ENCODE measurements at regions not wholly inside any gene's neighbourhood (a gene's known extent, or its start where the extent isn't known, plus 50 kb on each side); places are given as distances from the start of the nearest gene placed in this dataset.

DNA sequence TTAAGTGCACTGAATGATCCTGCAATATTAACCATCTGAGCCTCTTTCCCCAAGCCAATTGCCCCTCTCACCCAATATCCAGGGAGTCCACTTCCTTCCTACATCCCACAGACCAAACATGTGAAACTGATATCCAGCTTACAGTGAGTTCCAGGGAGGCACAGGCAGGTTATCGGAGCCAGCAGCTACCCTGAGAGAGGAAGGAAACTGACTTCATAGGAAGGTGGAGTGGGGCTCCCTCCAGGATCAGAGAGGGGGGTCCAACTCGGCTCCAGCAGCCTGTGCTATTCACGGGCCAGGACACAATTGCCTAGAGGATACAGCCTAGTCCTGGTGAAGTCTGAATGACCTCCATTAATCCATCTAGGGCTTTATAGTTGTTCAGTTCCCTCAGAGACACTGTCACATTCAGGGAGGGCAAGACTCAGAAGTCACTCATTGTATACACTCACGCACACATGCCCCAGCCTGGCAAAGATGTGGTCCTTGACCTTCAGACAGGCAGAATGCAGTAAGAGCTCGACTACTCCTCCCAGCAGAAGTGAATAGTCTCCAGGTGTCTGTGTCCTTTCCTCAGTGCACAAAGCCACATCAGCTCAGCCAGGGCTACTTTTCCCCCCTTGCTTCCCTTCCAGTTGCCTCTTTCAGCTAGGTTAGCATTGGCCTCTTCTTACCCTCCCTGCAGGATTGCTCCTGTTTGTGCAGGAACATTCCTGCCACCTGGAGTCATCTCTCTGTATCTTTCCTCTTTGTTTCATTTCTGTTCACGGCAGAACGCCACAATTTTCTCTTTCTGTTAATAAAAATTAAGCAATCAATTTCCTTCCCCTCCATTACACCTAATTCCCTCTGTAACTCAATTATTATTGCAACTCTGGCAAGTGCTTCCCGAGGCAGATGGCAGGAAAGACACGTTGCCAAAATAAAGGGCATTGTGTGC lies 501.7 kb downstream of the ARHGEF28 start (continued):
- TF ChIP-seq, protein P1, sequence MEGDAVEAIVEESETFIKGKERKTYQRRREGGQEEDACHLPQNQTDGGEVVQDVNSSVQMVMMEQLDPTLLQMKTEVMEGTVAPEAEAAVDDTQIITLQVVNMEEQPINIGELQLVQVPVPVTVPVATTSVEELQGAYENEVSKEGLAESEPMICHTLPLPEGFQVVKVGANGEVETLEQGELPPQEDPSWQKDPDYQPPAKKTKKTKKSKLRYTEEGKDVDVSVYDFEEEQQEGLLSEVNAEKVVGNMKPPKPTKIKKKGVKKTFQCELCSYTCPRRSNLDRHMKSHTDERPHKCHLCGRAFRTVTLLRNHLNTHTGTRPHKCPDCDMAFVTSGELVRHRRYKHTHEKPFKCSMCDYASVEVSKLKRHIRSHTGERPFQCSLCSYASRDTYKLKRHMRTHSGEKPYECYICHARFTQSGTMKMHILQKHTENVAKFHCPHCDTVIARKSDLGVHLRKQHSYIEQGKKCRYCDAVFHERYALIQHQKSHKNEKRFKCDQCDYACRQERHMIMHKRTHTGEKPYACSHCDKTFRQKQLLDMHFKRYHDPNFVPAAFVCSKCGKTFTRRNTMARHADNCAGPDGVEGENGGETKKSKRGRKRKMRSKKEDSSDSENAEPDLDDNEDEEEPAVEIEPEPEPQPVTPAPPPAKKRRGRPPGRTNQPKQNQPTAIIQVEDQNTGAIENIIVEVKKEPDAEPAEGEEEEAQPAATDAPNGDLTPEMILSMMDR (IDR thresholded peaks at IDR 0.05; ENCODE audit: control extremely low read depth in 1 of 3, insufficient read depth in 1 of 3, low read depth in 1 of 3, low read length in 3 of 3): peak in 1 of 3 experiments; percentile 22; a peak in 2 of 4 replicates
- no peak for TF ChIP-seq NRF1 (IDR thresholded peaks at IDR 0.05; ENCODE audit: low read depth, low read length)
- no peak for TF ChIP-seq GABPA (IDR thresholded peaks at IDR 0.05; ENCODE audit: borderline replicate concordance, insufficient read depth, low read length)
- no peak for TF ChIP-seq RBBP5 (IDR thresholded peaks at IDR 0.05; ENCODE audit: borderline replicate concordance, low read depth, low read length)
- no peak for TF ChIP-seq SP4 (IDR thresholded peaks at IDR 0.05; ENCODE audit: low read length)
- no peak for TF ChIP-seq EZH2 (IDR thresholded peaks at IDR 0.05; ENCODE audit: low read depth, low read length, severe bottlenecking)
- TF ChIP-seq, protein P2, sequence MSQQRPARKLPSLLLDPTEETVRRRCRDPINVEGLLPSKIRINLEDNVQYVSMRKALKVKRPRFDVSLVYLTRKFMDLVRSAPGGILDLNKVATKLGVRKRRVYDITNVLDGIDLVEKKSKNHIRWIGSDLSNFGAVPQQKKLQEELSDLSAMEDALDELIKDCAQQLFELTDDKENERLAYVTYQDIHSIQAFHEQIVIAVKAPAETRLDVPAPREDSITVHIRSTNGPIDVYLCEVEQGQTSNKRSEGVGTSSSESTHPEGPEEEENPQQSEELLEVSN (IDR thresholded peaks at IDR 0.05): no peak
- no peak for TF ChIP-seq RFX5 (IDR thresholded peaks at IDR 0.05; ENCODE audit: borderline replicate concordance, low read depth, low read length)
- no peak for TF ChIP-seq JUN (IDR thresholded peaks at IDR 0.05; ENCODE audit: low read depth, low read length)
- TF ChIP-seq CTBP2 (IDR thresholded peaks at IDR 0.05; ENCODE audit: borderline replicate concordance, insufficient read depth, insufficient read length, low read length): no peak
- peak in 1 of 2 experiments; percentile 50; a peak in 2 of 4 replicates for TF ChIP-seq RAD21 (IDR thresholded peaks at IDR 0.05 in 1 of 2, conservative IDR thresholded peaks at IDR 0.05 in 1 of 2; ENCODE audit: low read depth in 2 of 2, low read length in 2 of 2)
- TF ChIP-seq, protein P3, sequence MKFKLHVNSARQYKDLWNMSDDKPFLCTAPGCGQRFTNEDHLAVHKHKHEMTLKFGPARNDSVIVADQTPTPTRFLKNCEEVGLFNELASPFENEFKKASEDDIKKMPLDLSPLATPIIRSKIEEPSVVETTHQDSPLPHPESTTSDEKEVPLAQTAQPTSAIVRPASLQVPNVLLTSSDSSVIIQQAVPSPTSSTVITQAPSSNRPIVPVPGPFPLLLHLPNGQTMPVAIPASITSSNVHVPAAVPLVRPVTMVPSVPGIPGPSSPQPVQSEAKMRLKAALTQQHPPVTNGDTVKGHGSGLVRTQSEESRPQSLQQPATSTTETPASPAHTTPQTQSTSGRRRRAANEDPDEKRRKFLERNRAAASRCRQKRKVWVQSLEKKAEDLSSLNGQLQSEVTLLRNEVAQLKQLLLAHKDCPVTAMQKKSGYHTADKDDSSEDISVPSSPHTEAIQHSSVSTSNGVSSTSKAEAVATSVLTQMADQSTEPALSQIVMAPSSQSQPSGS (IDR thresholded peaks at IDR 0.05; ENCODE audit: low read length): no peak
- TF ChIP-seq, protein P4, sequence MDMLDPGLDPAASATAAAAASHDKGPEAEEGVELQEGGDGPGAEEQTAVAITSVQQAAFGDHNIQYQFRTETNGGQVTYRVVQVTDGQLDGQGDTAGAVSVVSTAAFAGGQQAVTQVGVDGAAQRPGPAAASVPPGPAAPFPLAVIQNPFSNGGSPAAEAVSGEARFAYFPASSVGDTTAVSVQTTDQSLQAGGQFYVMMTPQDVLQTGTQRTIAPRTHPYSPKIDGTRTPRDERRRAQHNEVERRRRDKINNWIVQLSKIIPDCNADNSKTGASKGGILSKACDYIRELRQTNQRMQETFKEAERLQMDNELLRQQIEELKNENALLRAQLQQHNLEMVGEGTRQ (IDR thresholded peaks at IDR 0.05; ENCODE audit: low read length): no peak
